ENCODE measurements at regions not wholly inside any gene's neighbourhood (a gene's known extent, or its start where the extent isn't known, plus 50 kb on each side); places are given as distances from the start of the nearest gene placed in this dataset.

- TF ChIP-seq EP300 (IDR thresholded peaks at IDR 0.05; ENCODE audit: low read depth) (no peak), POLR2A (IDR thresholded peaks at IDR 0.05) (no peak)
These were observed 226.7 kb downstream of the SNRPN start for GRCh38 chr15:25181293-25182097.

Measured in transverse colon (tissue), 1 donor.